H1 (cell line): ENCODE measurements at regions not wholly inside any gene's neighbourhood (a gene's known extent, or its start where the extent isn't known, plus 50 kb on each side); places are given as distances from the start of the nearest gene placed in this dataset.

Source experiments
- CBX5 ChIP-seq: fragments of 300-800, 300-1000 bp; sonication (generic); IDR thresholded peaks from 2 replicates; pipeline ENCODE4 v1.7.1; 2016; ENCODE audit warnings: antibody characterized with exemption, low read length, low read depth
- CHD2 ChIP-seq: IDR thresholded peaks from 2 replicates; pipeline ENCODE4 v1.6.1; 2012; ENCODE audit warnings: low read length, improper control_type of control experiment
- CHD7 ChIP-seq: fragments of 300-600 bp; sonication (generic); IDR thresholded peaks from 2 replicates; pipeline ENCODE4 v1.7.1; 2012; ENCODE audit warnings: low read length, moderate library complexity, mild to moderate bottlenecking, inconsistent platforms; ENCODE audit not compliant: insufficient replicate concordance
- CREB1 ChIP-seq: IDR thresholded peaks from 2 replicates; pipeline ENCODE4 v1.6.1; 2012; ENCODE audit warnings: inconsistent platforms
- EZH2 ChIP-seq: fragments of 200-600 bp; sonication (generic); IDR thresholded peaks from 2 replicates; pipeline ENCODE4 v1.7.1; 2012; ENCODE audit warnings: low read depth, mild to moderate bottlenecking, moderate library complexity, low read length, inconsistent platforms; ENCODE audit not compliant: severe bottlenecking
- JUN ChIP-seq: IDR thresholded peaks from 2 replicates; pipeline ENCODE4 v1.6.1; 2011; ENCODE audit warnings: low read depth, mild to moderate bottlenecking, improper control_type of control experiment, low read length
- KDM4A ChIP-seq: IDR thresholded peaks from one replicate; pipeline ENCODE4 v1.7.1; 2012; ENCODE audit warnings: low read depth, mild to moderate bottlenecking, moderate library complexity, low read length, inconsistent platforms; ENCODE audit not compliant: severe bottlenecking
- RAD21 ChIP-seq, 2 experiments: IDR thresholded peaks in 1 of 2; conservative IDR thresholded peaks in 1 of 2; 2 replicates each; pipeline ENCODE4 v1.6.1; 2011; ENCODE audit warnings: low read depth in 2 of 2, low read length in 2 of 2, improper control_type of control experiment in 1 of 2, inconsistent platforms in 1 of 2, mild to moderate bottlenecking in 1 of 2, moderate library complexity in 1 of 2
- RFX5 ChIP-seq: IDR thresholded peaks from 2 replicates; pipeline ENCODE4 v1.6.1; 2011; ENCODE audit warnings: low read depth, low read length, improper control_type of control experiment, borderline replicate concordance

GRCh38 chr11:116164843-116165242 lies 607.9 kb downstream of the BUD13 start (continued):
- TF ChIP-seq CHD7, result no peak
- no peak for TF ChIP-seq JUN
- TF ChIP-seq RAD21 (IDR thresholded peaks at IDR 0.05 in 1 of 2, conservative IDR thresholded peaks at IDR 0.05 in 1 of 2; ENCODE audit: low read depth in 2 of 2, low read length in 2 of 2), result no peak
- TF ChIP-seq CHD2, result no peak
- no peak for TF ChIP-seq CBX5
- no peak for TF ChIP-seq CREB1
- TF ChIP-seq KDM4A, result no peak
- no peak for TF ChIP-seq EZH2
- no peak for TF ChIP-seq RFX5
